ENCODE measurements at regions not wholly inside any gene's neighbourhood (a gene's known extent, or its start where the extent isn't known, plus 50 kb on each side); places are given as distances from the start of the nearest gene placed in this dataset.

- TF ChIP-seq POLR2AphosphoS5 (IDR thresholded peaks at IDR 0.05) (no peak), POLR2A (IDR thresholded peaks at IDR 0.05) (no peak), CTCF (IDR thresholded peaks at IDR 0.05) (no peak)
- no peaks in the 10 kb centered on the region for H3K4me1 ChIP-seq
- no peak for DNase-seq (ENCODE audit: low spot score in 2 of 2)
- H3K27me3 ChIP-seq, result no peaks in the 10 kb centered on the region
- intact Hi-C loops (cut with DNase I; ENCODE audit: low total_unique reads), result no loop called here
- no peaks in the 10 kb centered on the region for H3K36me3 ChIP-seq
- no peak overlapping the region for H3K27ac ChIP-seq
- H3K4me3 ChIP-seq, result no peak overlapping the region
- no peaks in the 10 kb centered on the region for H3K9me3 ChIP-seq
Measured at GRCh38 chr2:161008311-161008710, 151.9 kb upstream of the TANK start.

GRCh38 chr2:161010503-161011015, 149.7 kb upstream of the TANK start:
- Histone ChIP-seq H3K27ac (no peak overlapping the region), H3K9me3 (peaks cover 0 to 5% of the 10 kb centered on the region in 2 donors), H3K4me3 (no peak overlapping the region), H3K4me1 (no peaks in the 10 kb centered on the region), H3K36me3 (no peaks in the 10 kb centered on the region), H3K27me3 (no peaks in the 10 kb centered on the region)
- intact Hi-C loops (cut with DNase I; ENCODE audit: low total_unique reads), result no loop called here
- TF ChIP-seq POLR2A (IDR thresholded peaks at IDR 0.05) (no peak), CTCF (IDR thresholded peaks at IDR 0.05) (no peak)
- no peak for DNase-seq (ENCODE audit: low spot score in 2 of 2)

- TF ChIP-seq CTCF (IDR thresholded peaks at IDR 0.05) (no peak), POLR2A (IDR thresholded peaks at IDR 0.05) (no peak), POLR2AphosphoS5 (IDR thresholded peaks at IDR 0.05) (no peak)
- DNase-seq (ENCODE audit: low spot score in 2 of 2), result no peak
- H3K36me3 ChIP-seq, result no peaks in the 10 kb centered on the region
- intact Hi-C loops (cut with DNase I; ENCODE audit: low total_unique reads), result no loop called here
- H3K27ac ChIP-seq, result no peak overlapping the region
- H3K4me3 ChIP-seq, result no peak overlapping the region
- H3K4me1 ChIP-seq, result no peaks in the 10 kb centered on the region
- H3K9me3 ChIP-seq, result peaks cover 0 to 5% of the 10 kb centered on the region in 2 donors
- H3K27me3 ChIP-seq, result no peaks in the 10 kb centered on the region
Measured at GRCh38 chr2:161017780-161018470, 142.3 kb upstream of the TANK start.

GRCh38 chr2:161019311-161019710, 140.9 kb upstream of the TANK start:
- no peak for TF ChIP-seq POLR2AphosphoS5 (IDR thresholded peaks at IDR 0.05)
- TF ChIP-seq POLR2A (IDR thresholded peaks at IDR 0.05), result no peak
- TF ChIP-seq CTCF (IDR thresholded peaks at IDR 0.05), result no peak
- intact Hi-C loops (cut with DNase I; ENCODE audit: low total_unique reads), result no loop called here
- Histone ChIP-seq H3K4me3 (no peak overlapping the region), H3K27me3 (no peaks in the 10 kb centered on the region), H3K9me3 (peaks cover 0 to 5% of the 10 kb centered on the region in 2 donors), H3K4me1 (no peaks in the 10 kb centered on the region), H3K27ac (no peak overlapping the region), H3K36me3 (no peaks in the 10 kb centered on the region)
- DNase-seq (ENCODE audit: low spot score in 2 of 2), result no peak

- Histone ChIP-seq H3K4me1 (no peaks in the 10 kb centered on the region), H3K27ac (no peak overlapping the region), H3K4me3 (no peak overlapping the region), H3K27me3 (no peaks in the 10 kb centered on the region), H3K9me3 (no peaks in the 10 kb centered on the region), H3K36me3 (no peaks in the 10 kb centered on the region)
- TF ChIP-seq POLR2AphosphoS5 (IDR thresholded peaks at IDR 0.05) (no peak), POLR2A (IDR thresholded peaks at IDR 0.05) (no peak), CTCF (IDR thresholded peaks at IDR 0.05) (no peak)
- intact Hi-C loops (cut with DNase I; ENCODE audit: low total_unique reads), result no loop called here
- DNase-seq (ENCODE audit: low spot score in 2 of 2), result no peak
Measured at GRCh38 chr2:161020437-161020836, 139.8 kb upstream of the TANK start.

Data from breast epithelium (tissue), 4 donors.